GM18520 (cell line): ENCODE measurements at regions not wholly inside any gene's neighbourhood (a gene's known extent, or its start where the extent isn't known, plus 50 kb on each side); places are given as distances from the start of the nearest gene placed in this dataset.
"Not testable (repeated sequence)": the region's sequence is repeated elsewhere in the genome, so short reads cannot be mapped to it uniquely, and the experiment has no call there.

Experiments
- ATAC-seq: cut with Tn5 transposase; IDR thresholded peaks from one replicate; pipeline ENCODE4 v1.9.1; 2021; ENCODE audit not compliant: unreplicated experiment

DNA sequence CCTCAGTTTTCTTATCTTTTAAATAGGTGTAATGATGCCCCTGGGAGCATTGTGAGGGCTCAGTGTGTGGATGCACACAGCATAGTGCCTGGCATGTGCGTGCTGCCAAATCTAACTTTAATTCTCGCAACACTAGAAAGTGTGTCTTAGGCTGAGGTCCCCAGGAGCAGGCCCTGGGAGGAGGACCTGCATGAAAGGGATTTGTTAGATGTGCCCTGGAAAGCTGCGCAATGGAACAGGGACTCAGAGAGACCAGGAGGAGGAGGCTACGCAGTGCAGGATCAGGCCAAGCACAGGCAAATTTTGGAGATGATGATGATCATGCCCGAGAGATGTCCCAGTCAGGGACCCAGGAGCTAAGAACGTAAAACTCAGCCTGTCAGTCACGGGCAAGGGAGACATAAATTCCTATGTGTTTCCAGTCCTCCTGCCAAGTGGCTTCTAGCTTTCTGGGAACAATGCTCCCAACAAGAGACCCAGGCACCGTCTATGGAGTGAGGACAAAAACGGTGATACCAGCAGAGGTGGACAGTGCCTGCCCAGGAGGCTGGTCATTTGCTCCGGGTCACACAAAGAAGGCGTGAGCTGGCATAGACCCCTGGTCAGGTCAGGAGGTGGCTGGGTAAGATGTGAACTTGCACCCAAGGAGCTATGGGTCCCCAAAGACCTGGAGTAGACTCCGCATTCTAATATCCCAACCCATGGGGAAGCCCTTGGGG, 352.2 kb upstream of the TNRC6C start:
- no peak for ATAC-seq

DNA sequence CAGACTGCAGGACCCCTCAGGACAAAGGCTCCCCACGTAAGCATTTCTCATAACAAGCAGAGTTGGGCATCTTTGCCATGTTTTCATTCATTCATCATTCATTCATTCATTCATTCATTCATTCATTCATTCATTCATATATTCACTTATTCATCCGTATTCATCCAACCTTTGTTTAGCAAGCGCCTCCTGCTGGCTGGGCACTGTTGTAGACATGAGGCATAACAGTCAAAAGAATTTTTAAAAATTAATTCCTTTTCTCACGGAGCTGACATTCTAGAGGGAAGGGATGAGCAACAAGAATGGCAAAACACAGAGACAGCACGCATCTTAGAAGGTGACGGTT, 351.7 kb upstream of the TNRC6C start:
- ATAC-seq: no peak

- ATAC-seq: no peak
Observed at GRCh38 chr17:77607606-77608005, 350.9 kb upstream of the TNRC6C start.

GRCh38 chr17:77608431-77608830, 350.1 kb upstream of the TNRC6C start:
- ATAC-seq: no peak

DNA sequence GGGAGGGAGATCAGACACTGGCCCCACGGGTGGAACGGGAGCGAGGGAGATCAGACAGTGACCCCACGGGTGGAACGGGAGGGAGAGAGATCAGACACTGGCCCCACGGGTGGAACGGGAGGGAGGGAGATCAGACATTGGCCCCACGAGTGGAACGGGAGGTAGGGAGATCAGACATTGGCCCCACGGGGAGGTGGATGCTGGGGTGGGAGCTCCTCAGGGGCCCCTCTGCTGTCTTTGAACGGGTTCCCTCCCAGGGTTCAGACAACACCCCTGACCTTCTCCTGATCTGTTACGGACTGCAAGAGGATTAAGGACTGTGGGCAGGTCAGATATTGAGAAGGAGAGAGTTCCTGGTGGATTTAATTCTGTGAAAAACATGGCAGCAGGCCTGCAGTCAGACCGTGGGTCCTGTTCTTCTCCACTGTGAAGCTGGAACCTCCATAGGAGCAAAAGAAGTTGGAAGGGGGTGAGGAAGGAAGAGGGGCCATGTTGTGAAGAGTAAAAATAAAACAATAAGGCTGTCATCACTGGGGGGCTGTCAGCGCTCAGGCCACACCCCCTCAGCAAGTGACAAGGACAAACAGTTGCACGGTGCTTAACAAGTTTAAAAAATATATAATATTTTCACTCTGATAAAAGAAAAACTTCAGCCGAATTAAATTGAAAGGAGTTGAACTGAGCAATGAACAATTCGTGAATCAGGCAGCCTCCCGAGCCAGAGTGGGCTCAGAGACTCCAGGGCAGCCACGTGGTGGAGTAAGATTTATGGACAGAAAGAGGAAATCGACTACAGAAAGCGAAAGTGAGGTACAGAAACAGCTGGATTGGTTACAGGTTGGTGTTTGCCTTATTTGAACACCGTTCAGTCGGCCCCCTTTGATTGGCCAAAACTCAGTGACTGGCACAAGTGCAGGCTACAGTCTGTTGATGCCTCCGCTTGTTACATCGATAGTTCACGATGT, 348.7 kb upstream of the TNRC6C start:
- ATAC-seq: no peak

GRCh38 chr17:77610518-77610893, 348.0 kb upstream of the TNRC6C start:
- no peak for ATAC-seq

GRCh38 chr17:77610972-77611521, 347.5 kb upstream of the TNRC6C start:
- no peak for ATAC-seq

- ATAC-seq: no peak
Observed at GRCh38 chr17:77611791-77612502, 346.6 kb upstream of the TNRC6C start.

GRCh38 chr17:77613218-77613617, 345.3 kb upstream of the TNRC6C start:
- no peak for ATAC-seq

DNA sequence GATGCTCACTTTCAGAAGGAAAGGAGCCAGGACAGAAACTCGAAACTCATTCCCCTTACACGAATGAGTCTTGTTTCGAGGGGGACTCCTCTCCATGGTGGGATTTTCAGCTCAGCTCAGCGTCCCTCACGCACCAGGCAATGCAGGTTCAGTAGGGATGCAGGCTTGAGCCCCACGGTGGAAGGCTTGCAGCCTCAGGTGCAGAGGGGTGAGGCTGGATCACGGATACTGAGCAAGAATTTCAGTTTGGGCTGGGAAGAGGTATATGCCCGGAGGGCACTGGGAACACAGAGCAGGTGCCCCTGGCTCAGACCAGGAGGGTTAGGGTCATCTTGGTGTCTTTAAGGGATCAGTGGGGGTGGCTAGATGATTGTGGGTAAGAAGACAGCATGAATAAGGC, 344.9 kb upstream of the TNRC6C start:
- ATAC-seq: no peak

DNA sequence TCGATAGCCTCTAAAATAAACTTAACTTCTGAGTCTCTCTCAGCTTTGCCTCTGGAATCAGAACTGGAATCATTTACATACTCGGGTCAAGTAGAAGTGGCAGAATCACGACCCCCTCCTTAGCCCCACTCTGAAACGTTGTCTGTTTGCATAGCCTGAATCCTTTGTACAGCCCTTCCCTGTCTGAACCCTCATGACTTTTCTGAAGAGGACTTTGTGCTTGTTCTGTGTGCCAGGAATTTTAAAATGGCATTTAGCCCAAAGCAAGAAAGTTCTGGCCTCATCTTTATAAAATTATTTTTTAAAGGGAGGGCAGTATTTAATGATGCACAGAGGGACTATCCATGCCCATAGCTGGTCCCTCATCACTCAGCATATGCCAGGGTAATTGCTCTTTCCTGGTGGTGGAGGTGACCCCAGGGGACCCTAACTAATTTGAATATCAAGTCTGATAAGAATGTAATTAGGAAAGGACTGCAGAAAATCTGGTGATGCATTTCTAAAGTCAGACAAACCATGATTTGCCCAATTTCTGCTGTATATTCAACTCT, 342.7 kb upstream of the TNRC6C start:
- no peak for ATAC-seq

- ATAC-seq: no peak
Observed at GRCh38 chr17:77616254-77616731, 342.2 kb upstream of the TNRC6C start.

DNA sequence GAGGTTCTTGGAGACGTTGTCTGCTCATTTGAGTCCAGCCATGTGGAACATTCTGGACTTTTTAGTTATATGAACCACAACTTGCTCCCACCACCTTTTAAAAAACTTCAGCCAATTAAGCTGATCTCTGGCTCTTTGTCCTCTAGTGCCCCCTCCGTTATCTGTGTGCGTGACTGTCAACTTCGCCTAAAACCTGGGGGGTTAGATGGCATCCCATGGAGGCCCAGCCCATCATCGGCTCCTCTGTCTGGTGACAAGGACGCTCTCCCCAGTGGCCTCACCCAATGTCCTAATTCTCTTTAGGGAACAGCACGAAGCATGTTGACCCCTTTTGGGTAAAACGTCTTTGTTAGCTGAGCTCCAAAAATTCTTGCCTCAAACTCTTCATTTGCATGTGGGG, 341.0 kb upstream of the TNRC6C start:
- no peak for ATAC-seq

GRCh38 chr17:77618173-77618572, 340.3 kb upstream of the TNRC6C start:
- ATAC-seq: no peak

GRCh38 chr17:77618731-77619130, 339.8 kb upstream of the TNRC6C start:
- no peak for ATAC-seq

GRCh38 chr17:77619326-77619725, 339.2 kb upstream of the TNRC6C start:
- no peak for ATAC-seq

- ATAC-seq: no peak
Observed at GRCh38 chr17:77619851-77620250, 338.7 kb upstream of the TNRC6C start.

DNA sequence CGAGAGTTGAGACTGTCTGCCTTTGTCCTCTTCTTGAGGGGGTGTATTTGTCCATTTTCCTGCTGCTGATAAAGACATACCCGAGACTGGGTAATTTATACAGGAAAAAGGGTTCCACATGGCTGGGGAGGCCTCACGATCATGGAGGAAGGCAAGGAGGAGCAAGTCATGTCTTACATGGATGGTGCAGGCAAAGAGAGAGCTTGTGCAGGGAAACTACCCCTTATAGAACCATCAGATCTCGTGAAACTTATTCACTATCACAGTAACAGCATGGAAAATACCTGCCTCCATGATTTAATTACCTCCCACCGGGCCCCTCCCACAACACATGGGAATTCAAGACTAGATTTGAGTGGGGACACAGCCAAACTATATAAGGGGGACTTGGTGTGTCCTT, 338.2 kb upstream of the TNRC6C start:
- no peak for ATAC-seq

GRCh38 chr17:77622084-77622483, 336.4 kb upstream of the TNRC6C start:
- not testable (repeated sequence) for ATAC-seq

GRCh38 chr17:77622647-77623046, 335.9 kb upstream of the TNRC6C start:
- ATAC-seq: no peak

GRCh38 chr17:77623321-77623720, 335.2 kb upstream of the TNRC6C start:
- not testable (repeated sequence) for ATAC-seq
